Activated CD8-positive, alpha-beta memory T cell treated with anti-CD3 and anti-CD28 coated beads for 4 hours (primary cell): ENCODE measurements at regions not wholly inside any gene's neighbourhood (a gene's known extent, or its start where the extent isn't known, plus 50 kb on each side); places are given as distances from the start of the nearest gene placed in this dataset.

Experiments used
- DNase-seq, 2 donors: peaks; one replicate each; pipeline ENCODE4 v3.0.0-alpha.2; 2020; ENCODE audit warnings: low read depth in 2 of 2

DNA sequence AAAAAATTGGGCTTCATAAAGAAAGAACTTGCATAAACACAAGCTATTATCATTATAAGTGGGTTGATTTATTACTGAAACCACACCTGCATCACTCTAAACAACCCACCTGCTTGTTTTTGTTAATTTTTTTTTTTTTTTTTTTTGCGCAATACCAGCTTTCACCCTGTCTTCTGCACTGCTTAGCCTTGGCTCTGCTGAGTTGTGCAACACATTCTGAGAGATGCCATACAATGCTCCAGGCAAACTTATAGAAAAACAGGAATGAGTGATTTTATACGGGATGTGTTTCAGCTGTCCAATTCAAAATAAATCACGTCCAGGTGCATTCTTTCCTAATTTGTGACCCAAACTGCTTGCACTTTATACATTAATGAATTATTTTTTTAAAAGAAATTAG, 923.6 kb downstream of the GATA3 start:
- DNase-seq = no peak

DNA sequence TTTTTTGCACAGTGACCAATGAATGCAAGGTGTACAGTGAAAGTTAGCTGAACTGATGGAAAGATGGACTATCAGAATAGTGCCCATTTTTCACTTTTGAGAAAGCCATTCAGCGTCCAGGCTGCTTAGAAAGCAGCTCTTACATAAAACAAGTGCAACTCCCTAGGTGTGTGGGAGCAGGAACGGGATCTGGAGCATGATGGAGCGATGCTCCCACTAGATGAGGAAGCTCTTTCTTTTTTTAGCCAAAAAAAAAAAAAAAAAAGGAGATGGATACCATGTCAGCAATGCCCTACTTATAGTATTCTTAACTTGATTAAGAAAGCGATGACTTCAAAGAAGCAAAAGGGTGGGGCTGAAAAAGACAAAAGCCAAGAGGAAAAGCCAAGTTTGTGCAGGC, 925.5 kb downstream of the GATA3 start:
- no peak for DNase-seq

DNA sequence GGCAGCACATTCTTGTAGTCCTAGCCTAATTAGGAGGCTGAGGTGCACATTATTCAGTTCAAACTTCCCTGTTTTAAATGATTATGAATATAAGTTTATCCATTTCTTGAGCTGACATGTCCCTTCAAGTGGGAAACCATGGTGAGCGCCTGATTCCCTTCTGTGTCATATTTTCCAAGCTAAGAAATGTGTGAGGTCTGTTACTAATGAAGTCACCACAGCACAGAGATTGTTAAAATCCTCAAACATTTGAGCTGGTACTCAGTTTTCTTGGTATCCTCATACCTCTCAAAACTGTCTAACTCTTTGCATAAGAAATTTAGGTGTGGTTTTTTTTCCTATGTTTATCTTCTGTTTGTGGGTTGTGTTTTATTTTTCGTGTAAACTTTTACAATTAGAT, 926.8 kb downstream of the GATA3 start:
- no peak for DNase-seq

- DNase-seq = no peak
These were observed 931.2 kb downstream of the GATA3 start for GRCh38 chr10:8985651-8986050.

DNA sequence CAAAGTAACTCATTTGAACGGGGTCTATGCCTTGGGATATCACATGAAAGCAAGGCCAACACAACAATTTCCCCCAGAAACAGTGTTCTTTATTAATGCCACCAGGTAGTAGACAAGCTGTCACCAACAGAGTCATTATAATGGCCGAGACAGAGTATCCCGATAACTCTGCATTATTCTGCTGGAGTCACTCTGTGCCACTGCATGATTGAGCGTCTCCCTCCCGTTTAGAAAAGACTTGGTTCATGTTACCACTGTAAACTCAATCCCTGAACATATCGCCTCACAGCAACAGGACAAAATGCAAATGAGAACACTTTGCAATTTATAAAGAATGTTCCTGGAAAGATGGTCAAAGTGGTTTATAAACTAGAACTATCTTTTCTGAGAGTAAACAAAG, 932.5 kb downstream of the GATA3 start:
- DNase-seq = no peak

- no peak for DNase-seq
These were observed 933.2 kb downstream of the GATA3 start for GRCh38 chr10:8987712-8988111.

DNA sequence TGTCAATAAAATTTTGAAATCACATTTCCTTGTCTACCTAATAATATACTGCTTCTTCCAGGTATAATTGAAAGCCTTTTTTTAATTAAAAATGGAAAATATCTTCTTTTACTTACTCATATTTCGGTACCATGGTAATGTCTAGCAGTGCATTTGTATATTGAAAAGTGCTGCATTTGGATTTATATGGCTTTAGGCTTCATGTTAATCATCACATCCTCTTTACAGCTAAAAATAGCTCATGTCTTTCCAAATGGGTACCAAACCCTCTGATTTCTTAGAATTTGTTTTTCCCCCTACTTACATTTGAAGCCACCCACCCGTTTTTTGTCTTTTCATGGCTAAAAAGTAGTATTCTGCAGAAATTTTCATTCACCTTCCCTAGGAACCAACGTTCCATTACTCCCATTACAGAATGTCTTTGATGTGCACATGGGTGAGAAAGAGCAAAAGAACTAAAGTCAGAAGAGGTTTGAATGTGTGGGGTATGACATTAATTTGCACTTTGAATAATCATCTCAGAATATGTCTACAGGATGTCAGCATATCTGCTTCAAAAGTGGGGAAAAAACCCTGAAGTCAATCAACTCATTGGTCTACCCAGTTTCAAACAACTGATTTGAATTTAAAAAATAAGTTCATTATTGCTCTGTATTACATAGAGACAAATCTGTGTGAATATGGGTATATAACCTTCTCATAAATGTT, 935.9 kb downstream of the GATA3 start:
- no peak for DNase-seq

GRCh38 chr10:8992009-8992408, 937.5 kb downstream of the GATA3 start:
- no peak for DNase-seq

GRCh38 chr10:8993864-8994263, 939.4 kb downstream of the GATA3 start:
- no peak for DNase-seq

- no peak for DNase-seq
These were observed 944.3 kb downstream of the GATA3 start for GRCh38 chr10:8998751-8999150.

- DNase-seq = no peak
These were observed 948.6 kb downstream of the GATA3 start for GRCh38 chr10:9003122-9003521.

- no peak for DNase-seq
These were observed 950.2 kb downstream of the GATA3 start for GRCh38 chr10:9004736-9005135.

GRCh38 chr10:9009505-9009904, 955.0 kb downstream of the GATA3 start:
- no peak for DNase-seq

- DNase-seq = peak in 1 of 2 donors; percentile 42
These were observed 955.6 kb downstream of the GATA3 start for GRCh38 chr10:9010093-9010492.

- no peak for DNase-seq
These were observed 956.6 kb downstream of the GATA3 start for GRCh38 chr10:9010931-9011670.

DNA sequence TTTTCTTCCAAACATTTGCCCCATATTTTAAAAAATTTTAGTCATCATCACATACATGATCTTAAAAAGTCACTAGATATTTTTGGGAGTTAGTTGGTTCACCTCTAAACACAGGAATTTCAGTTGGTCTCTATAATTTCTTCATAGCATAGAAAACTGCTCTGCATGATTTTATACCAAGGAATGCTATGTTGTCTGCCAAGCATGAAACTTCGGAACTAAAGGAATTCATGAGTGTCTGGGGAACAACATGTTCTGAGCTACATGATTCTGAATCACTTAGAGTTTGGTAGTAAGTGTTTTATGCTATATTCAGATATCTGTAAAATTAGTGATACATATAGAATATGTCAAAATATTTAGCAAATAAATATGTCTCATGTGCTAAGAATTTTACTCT, 957.8 kb downstream of the GATA3 start:
- no peak for DNase-seq

DNA sequence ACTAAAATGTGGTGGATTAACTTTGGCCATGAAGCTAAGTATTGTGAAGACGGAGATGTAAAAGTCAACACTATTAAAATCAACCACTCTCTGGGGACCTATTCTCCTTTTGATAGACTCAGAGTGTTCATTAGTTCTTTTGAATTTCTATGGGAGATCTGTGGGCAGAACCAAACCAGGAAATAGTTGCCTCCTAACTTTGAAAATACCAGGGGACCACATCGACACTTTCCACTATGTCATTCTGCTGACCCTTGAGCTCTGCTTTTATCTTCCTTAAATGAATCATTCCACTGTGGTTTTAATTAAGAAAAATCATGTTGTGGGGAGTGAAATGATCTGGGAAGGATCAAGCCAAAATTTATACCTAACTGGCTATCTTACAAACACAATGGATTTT, 960.5 kb downstream of the GATA3 start:
- no peak for DNase-seq

DNA sequence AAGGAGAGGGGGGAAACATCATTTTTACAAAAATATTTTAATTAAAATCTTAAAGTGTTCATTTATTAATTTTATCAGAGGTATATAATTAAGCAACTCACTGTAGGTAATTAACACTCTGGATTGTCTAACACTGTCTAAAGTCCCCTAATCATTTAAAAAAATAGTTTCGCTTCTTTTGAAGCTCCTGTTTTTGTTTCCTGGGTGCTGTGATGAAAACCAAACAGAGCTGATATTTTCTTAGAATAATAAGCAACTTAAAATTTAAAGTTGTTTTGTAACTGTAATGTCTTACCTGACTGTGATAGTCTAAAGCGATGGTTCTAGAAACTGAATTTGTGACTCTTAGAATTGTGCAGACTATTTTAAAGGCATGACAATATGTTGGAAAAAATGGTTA, 961.0 kb downstream of the GATA3 start:
- DNase-seq = no peak

GRCh38 chr10:9016930-9017329, 962.4 kb downstream of the GATA3 start:
- no peak for DNase-seq

DNA sequence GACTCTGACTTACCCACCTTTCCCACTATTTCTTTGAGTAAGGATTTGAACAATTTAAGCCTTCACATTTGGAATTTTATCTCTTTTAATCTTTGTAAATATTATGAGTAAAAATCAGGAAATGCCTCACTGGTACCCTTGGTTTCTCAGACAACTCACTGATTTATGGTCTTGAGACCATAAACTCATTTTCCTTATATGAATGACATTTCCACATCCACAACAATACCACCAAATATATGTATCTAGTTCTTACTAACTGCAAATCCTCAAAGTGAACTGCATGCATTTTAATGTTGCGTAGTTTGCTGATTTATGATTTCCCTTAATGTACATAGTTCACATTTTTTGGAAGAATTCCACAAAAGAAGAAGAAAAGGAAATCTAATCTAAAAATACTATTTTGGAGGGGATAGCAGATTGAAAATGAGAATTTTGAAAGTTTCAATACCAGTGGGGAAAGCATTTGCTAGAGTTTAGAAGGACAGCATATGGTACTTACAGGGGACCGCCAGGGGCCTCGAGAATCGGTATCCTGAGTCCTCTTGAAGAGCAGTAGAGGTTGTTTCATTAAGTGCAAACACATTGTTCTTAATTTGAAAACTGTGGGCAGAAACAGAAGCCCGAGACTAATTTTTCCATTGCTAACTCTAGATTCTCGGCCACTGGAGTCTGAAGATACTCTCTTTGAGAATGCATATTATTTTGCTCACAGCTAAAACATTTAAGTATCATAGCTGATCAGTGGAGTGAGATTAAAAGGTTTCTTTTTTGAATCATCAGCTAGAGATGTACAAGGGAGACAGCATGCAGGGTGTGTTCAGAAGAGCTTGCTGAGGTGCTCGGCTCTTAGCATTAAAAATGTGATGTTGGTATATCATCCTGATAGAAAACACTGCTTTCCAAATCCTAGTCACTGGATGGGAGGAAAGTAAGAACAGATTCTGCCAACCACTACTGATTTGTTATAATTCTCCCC, 964.0 kb downstream of the GATA3 start:
- DNase-seq = no peak

DNA sequence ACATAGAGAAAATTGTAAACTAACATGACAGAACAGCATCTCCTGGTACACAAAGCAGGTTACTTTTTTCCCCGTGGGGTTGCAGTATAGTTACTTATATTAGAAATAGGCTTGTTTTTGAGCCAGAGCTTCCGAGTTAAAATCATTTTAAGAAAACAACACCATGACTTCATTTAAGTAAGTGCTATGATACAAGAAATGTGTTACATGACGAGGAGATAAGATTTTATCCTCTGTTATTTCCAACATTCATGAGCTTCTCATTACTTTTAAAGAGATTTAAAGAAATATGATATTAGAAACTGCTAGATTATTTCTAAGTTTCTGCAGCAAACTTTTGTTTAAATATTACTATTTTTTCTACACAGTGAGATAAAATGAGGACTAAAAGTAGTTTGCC, 968.7 kb downstream of the GATA3 start:
- no peak for DNase-seq

- DNase-seq = no peak
These were observed 969.7 kb downstream of the GATA3 start for GRCh38 chr10:9024210-9024609.
